ENCODE measurements at regions not wholly inside any gene's neighbourhood (a gene's known extent, or its start where the extent isn't known, plus 50 kb on each side); places are given as distances from the start of the nearest gene placed in this dataset.

GRCh38 chr10:63007112-63007511 is 126.0 kb upstream of the NRBF2 start:
- no peak for TF ChIP-seq POLR2A (IDR thresholded peaks at IDR 0.05)
- TF ChIP-seq CTCF (IDR thresholded peaks at IDR 0.05) = no peak
- Histone ChIP-seq H3K36me3 (replicated peaks in 1 of 2) (no peaks in the 10 kb centered on the region), H3K9me3 (replicated peaks in 1 of 3) (no peaks in the 10 kb centered on the region), H3K27ac (no peak overlapping the region), H3K27me3 (no peaks in the 10 kb centered on the region), H3K4me3 (no peak overlapping the region), H3K4me1 (replicated peaks in 1 of 2) (no peaks in the 10 kb centered on the region)
- intact Hi-C loops (cut with DNase I) = loop anchor here in 1 of 2 donors (5.0 kb wide), 1 partner anchor 150 kb away; no protein-coding TSS in a partner anchor
- WGBS, 4 donors = 77 to 87% (median 83%) methylated on average over 9 of the region's 9 CpGs
- no peak for DNase-seq

DNA sequence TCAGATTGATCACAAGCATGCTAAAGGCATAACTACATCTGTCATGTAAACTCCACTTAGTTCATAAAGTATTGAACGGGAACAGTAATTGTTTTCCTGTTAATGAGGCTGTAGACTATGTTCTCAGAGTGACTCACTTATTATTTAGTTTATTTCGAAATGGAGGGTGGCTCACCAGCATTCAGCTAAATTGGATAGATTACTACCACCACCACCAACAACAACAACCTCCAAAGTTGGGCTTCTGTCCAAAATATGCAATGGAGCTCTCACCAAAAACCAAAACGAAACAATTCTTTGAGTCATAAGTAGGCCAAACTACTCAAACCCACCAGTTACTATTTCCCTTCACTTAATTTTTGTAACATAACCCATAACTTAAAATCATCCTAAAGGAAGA is 127.9 kb upstream of the NRBF2 start:
- Histone ChIP-seq H3K36me3 (replicated peaks in 1 of 2) (no peaks in the 10 kb centered on the region), H3K4me3 (no peak overlapping the region), H3K27me3 (no peaks in the 10 kb centered on the region), H3K27ac (no peak overlapping the region), H3K4me1 (replicated peaks in 1 of 2) (no peaks in the 10 kb centered on the region), H3K9me3 (replicated peaks in 1 of 3) (no peaks in the 10 kb centered on the region)
- intact Hi-C loops (cut with DNase I) = loop anchor here in 1 of 2 donors (5.0 kb wide), 1 partner anchor 152 kb away; no protein-coding TSS in a partner anchor
- TF ChIP-seq POLR2A (IDR thresholded peaks at IDR 0.05) (no peak), CTCF (IDR thresholded peaks at IDR 0.05) (no peak)
- WGBS, 4 donors = 52 to 68% (median 62%) methylated on average over 3 of the region's 3 CpGs
- no peak for DNase-seq

- no peak overlapping the region for H3K27ac ChIP-seq
- no peaks in the 10 kb centered on the region for H3K27me3 ChIP-seq
- 43 to 65% (median 54%) methylated on average over 5 of the region's 5 CpGs for WGBS, 4 donors
- no peaks in the 10 kb centered on the region for H3K9me3 ChIP-seq (replicated peaks in 1 of 3)
- no peaks in the 10 kb centered on the region for H3K4me1 ChIP-seq (replicated peaks in 1 of 2)
- TF ChIP-seq CTCF (IDR thresholded peaks at IDR 0.05) = peak; percentile 23 to 48 (median 38)
- TF ChIP-seq POLR2A (IDR thresholded peaks at IDR 0.05) = no peak
- no peaks in the 10 kb centered on the region for H3K36me3 ChIP-seq (replicated peaks in 1 of 2)
- intact Hi-C loops (cut with DNase I) = no loop called here
- no peak for DNase-seq
- H3K4me3 ChIP-seq = no peak overlapping the region
Measured at GRCh38 chr10:63003816-63004453, 129.2 kb upstream of the NRBF2 start.

- Histone ChIP-seq H3K27ac (no peak overlapping the region), H3K36me3 (replicated peaks in 1 of 2) (no peaks in the 10 kb centered on the region), H3K9me3 (replicated peaks in 1 of 3) (no peaks in the 10 kb centered on the region), H3K4me1 (replicated peaks in 1 of 2) (no peaks in the 10 kb centered on the region), H3K27me3 (no peaks in the 10 kb centered on the region), H3K4me3 (no peak overlapping the region)
- intact Hi-C loops (cut with DNase I) = no loop called here
- DNase-seq = no peak
- no peak for TF ChIP-seq POLR2A (IDR thresholded peaks at IDR 0.05)
- no peak for TF ChIP-seq CTCF (IDR thresholded peaks at IDR 0.05)
- WGBS, 4 donors = 52 to 66% (median 53%) methylated on average over 3 of the region's 3 CpGs
Measured at GRCh38 chr10:62996925-62997324, 136.2 kb upstream of the NRBF2 start.

All from adrenal gland (tissue), 9 donors.